GM12878 (cell line): ENCODE measurements at regions not wholly inside any gene's neighbourhood (a gene's known extent, or its start where the extent isn't known, plus 50 kb on each side); places are given as distances from the start of the nearest gene placed in this dataset.

ENCODE experiments used
- ATAC-seq: fragments of 200-7000 bp; cut with Tn5 transposase; 3 replicates; pipeline ENCODE4 v1.9.1; 2020; ENCODE audit warnings: mild to moderate bottlenecking, moderate library complexity
- BruUV-seq: library from RNA; stranded (reverse); fragments of 400-500 nt; replicated peaks from 2 replicates; lab custom pipeline; 2021; lab: Mats Ljungman, UMichigan
- CTCF ChIA-PET: fragments of 300-600 bp; sonication (Branson Sonifier 250); formaldehyde crosslinking; extraction: SDS; loops from one replicate; lab custom pipeline; 2021; ENCODE audit warnings: inconsistent platforms; lab: Yijun Ruan, JAX
- POLR2A ChIA-PET: fragments of 350-600 bp; formaldehyde crosslinking; extraction: SDS; loops from one replicate; lab custom pipeline; 2021; ENCODE audit warnings: inconsistent platforms; lab: Charles Lee
- RAD21 ChIA-PET: fragments of 300-600 bp; sonication (Branson Sonifier 250); formaldehyde crosslinking; loops from one replicate; lab custom pipeline; 2023; ENCODE audit warnings: antibody characterized with exemption; ENCODE audit not compliant: unreplicated experiment; lab: Charles Lee
- SMC1A ChIA-PET: fragments of 300-600 bp; sonication (Branson Sonifier 250); formaldehyde crosslinking; loops from one replicate; lab custom pipeline; 2023; ENCODE audit not compliant: unreplicated experiment, uncharacterized antibody; lab: Charles Lee
- DNase-seq: peaks from one replicate; pipeline ENCODE4 v3.0.0-alpha.2; 2011; ENCODE audit warnings: low read depth, low spot score
- FAIRE-seq: peaks from 3 replicates; lab custom pipeline; 2011; peaks lifted over from hg19 to GRCh38; lab: Jason Lieb, UNC
- H2AFZ ChIP-seq: 2 replicates; pipeline ENCODE4 v1.6.0; 2011; ENCODE audit warnings: low read depth, low read length, control low read depth; ENCODE audit not compliant: control insufficient read depth
- H3K27ac ChIP-seq: 2 replicates; pipeline ENCODE4 v1.5.1; 2011; ENCODE audit warnings: control low read depth; ENCODE audit not compliant: control insufficient read depth, insufficient read depth
- H3K27me3 ChIP-seq, 2 experiments: replicated peaks in 1 of 2; 2 replicates each; pipeline versions ENCODE4 v1.6.0 to v1.6.1; 2011; ENCODE audit warnings: low read length in 1 of 2; ENCODE audit not compliant: control insufficient read depth in 2 of 2, insufficient read depth in 2 of 2
- H3K36me3 ChIP-seq, 2 experiments: 2 replicates each; pipeline ENCODE4 v1.5.1; 2011; ENCODE audit warnings: low read length in 1 of 2; ENCODE audit not compliant: control insufficient read depth in 2 of 2, insufficient read depth in 2 of 2
- H3K4me1 ChIP-seq: 2 replicates; pipeline ENCODE4 v1.6.1; 2011; ENCODE audit warnings: mild to moderate bottlenecking, low read length, moderate library complexity, mixed read lengths; ENCODE audit not compliant: control insufficient read depth, insufficient read depth
- H3K4me2 ChIP-seq: 2 replicates; pipeline ENCODE4 v1.6.0; 2011; ENCODE audit warnings: control low read depth; ENCODE audit not compliant: control insufficient read depth, insufficient read depth
- H3K4me3 ChIP-seq: fragments of 200-600 bp; sonication (generic); 2 replicates; pipeline ENCODE4 v1.5.1; 2016
- H3K79me2 ChIP-seq: 2 replicates; pipeline ENCODE4 v1.6.0; 2011; ENCODE audit warnings: low read length; ENCODE audit not compliant: control insufficient read depth, insufficient read depth
- H3K9ac ChIP-seq: 2 replicates; pipeline ENCODE4 v1.8.0; 2011; ENCODE audit warnings: low read length, control low read depth, mixed read lengths; ENCODE audit not compliant: control insufficient read depth, insufficient read depth
- H3K9me3 ChIP-seq: replicated peaks from 3 replicates; pipeline ENCODE4 v1.5.1; 2011; ENCODE audit warnings: mild to moderate bottlenecking, low read length; ENCODE audit not compliant: control insufficient read depth, insufficient read depth
- H4K20me1 ChIP-seq: 2 replicates; pipeline ENCODE4 v1.6.0; 2011; ENCODE audit not compliant: control insufficient read depth, insufficient read depth
- CHD4 ChIP-seq: fragments of 200-600 bp; sonication (generic); IDR thresholded peaks from 2 replicates; pipeline ENCODE4 v1.6.1; 2016; ENCODE audit warnings: mild to moderate bottlenecking
- ETV6 ChIP-seq, 2 experiments: fragments of 450-650 bp in 1 of 2; IDR thresholded peaks in 1 of 2; conservative IDR thresholded peaks in 1 of 2; 2 replicates each; pipeline ENCODE4 v1.6.1; 2014; ENCODE audit warnings: antibody characterized with exemption in 1 of 2, borderline replicate concordance in 1 of 2, low read depth in 1 of 2, mild to moderate bottlenecking in 1 of 2, moderate library complexity in 1 of 2
- FOS ChIP-seq: IDR thresholded peaks from 3 replicates; pipeline ENCODE4 v1.6.1; 2011; ENCODE audit warnings: borderline replicate concordance; ENCODE audit not compliant: insufficient read length; ENCODE audit errors: extremely low read depth
- FOXK2 ChIP-seq: fragments of 450-650 bp; IDR thresholded peaks from 2 replicates; pipeline ENCODE4 v1.6.1; 2017; ENCODE audit warnings: mild to moderate bottlenecking, moderate library complexity
- GABPA ChIP-seq: IDR thresholded peaks from 2 replicates; pipeline ENCODE4 v1.6.1; 2014; ENCODE audit warnings: antibody characterized with exemption, low read depth, mild to moderate bottlenecking, inconsistent platforms
- HDAC2 ChIP-seq: fragments of 200-600 bp; sonication (generic); IDR thresholded peaks from 2 replicates; pipeline ENCODE4 v1.6.1; 2017
- HSF1 ChIP-seq: fragments of 150-350 bp; IDR thresholded peaks from 2 replicates; pipeline ENCODE4 v1.6.1; 2014; ENCODE audit warnings: mild to moderate bottlenecking, low read depth, low read length
- JUND ChIP-seq: IDR thresholded peaks from 2 replicates; pipeline ENCODE4 v1.6.1; 2012; ENCODE audit warnings: low read depth, mild to moderate bottlenecking, low read length, improper control_type of control experiment, moderate library complexity
- MEF2B ChIP-seq: fragments of 450-650 bp; IDR thresholded peaks from 2 replicates; pipeline ENCODE4 v1.6.1; 2018; ENCODE audit warnings: mild to moderate bottlenecking, moderate library complexity; ENCODE audit not compliant: partially characterized antibody, poor library complexity, severe bottlenecking
- PAX5 ChIP-seq: IDR thresholded peaks from 2 replicates; pipeline ENCODE4 v1.6.1; 2011; ENCODE audit warnings: low read depth, low read length, borderline replicate concordance
- RBBP5 ChIP-seq: fragments of 200-600 bp; sonication (generic); conservative IDR thresholded peaks from 2 replicates; pipeline ENCODE4 v1.6.1; 2016
- RELA ChIP-seq: fragments of 450-650 bp; IDR thresholded peaks from 2 replicates; pipeline ENCODE4 v1.8.0; 2014; ENCODE audit warnings: borderline replicate concordance; ENCODE audit not compliant: partially characterized antibody
- SMARCA5 ChIP-seq: fragments of 450-650 bp; IDR thresholded peaks from 2 replicates; pipeline ENCODE4 v1.6.1; 2017; ENCODE audit warnings: mild to moderate bottlenecking
- TCF7 ChIP-seq: IDR thresholded peaks from 2 replicates; pipeline ENCODE4 v1.6.1; 2014; ENCODE audit warnings: antibody characterized with exemption, borderline replicate concordance
- YBX1 ChIP-seq: fragments of 450-650 bp; IDR thresholded peaks from 2 replicates; pipeline ENCODE4 v1.6.1; 2016; ENCODE audit warnings: antibody characterized with exemption
- ZNF24 ChIP-seq: fragments of 450-650 bp; IDR thresholded peaks from 2 replicates; pipeline ENCODE4 v1.6.1; 2017; ENCODE audit warnings: antibody characterized with exemption, mild to moderate bottlenecking
- WGBS: methylation state at CpG from one replicate; pipeline ENCODE4 v1.1.6; 2016; ENCODE audit warnings: low lambda C conversion rate; ENCODE audit not compliant: insufficient replicate concordance, insufficient coverage; ENCODE audit errors: missing lambda C conversion rate; 5-methylcytosine and 5-hydroxymethylcytosine counted together
- in situ Hi-C: fragments of 300-500 bp; cut with MboI; formaldehyde crosslinking; loops from 9 replicates; pipeline ENCODE4 v1.14.3; 2018; ENCODE audit warnings: mixed read lengths
- intact Hi-C: fragments of 100-400 bp; cut with micrococcal nuclease; formaldehyde crosslinking; loops from one replicate; pipeline ENCODE4 v1.14.2; 2022; ENCODE audit not compliant: unreplicated experiment
- TF ChIP-seq, protein P1 (sequence below): fragments of 450-650 bp; IDR thresholded peaks from 2 replicates; pipeline ENCODE4 v1.6.1; 2018; ENCODE audit warnings: borderline replicate concordance, mild to moderate bottlenecking; ENCODE audit not compliant: partially characterized antibody
- TF ChIP-seq, protein P2 (sequence below): fragments of 450-650 bp; formaldehyde crosslinking; IDR thresholded peaks from 2 replicates; pipeline ENCODE4 v1.4.0; 2022; ENCODE audit warnings: mild to moderate bottlenecking, moderate library complexity
- TF ChIP-seq, protein P3 (sequence below): fragments of 450-650 bp; IDR thresholded peaks from 2 replicates; pipeline ENCODE4 v1.6.1; 2016; ENCODE audit warnings: mild to moderate bottlenecking

DNA sequence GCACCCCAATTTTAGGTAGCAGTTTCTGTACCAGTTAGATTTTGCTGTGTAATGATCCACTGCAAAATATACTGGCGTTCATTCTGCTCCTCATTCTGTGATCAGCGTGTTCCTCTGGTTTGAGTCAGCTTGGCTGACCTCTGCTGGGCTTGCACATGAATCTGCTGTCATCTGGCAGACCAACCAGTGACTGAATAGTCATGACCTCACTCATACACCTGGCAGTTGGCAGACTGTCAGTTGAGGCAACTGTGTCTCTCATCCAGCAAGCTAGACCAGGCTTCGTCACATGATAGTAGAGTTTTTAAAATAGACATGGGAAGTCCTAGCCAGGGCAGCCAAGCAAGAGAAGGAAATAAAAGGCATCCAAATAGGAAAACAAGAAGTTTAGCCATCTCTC, 316.3 kb upstream of the LARGE1 start:
- BruUV-seq: no TSS peak
- Histone ChIP-seq H3K4me1 (no peaks in the 10 kb centered on the region), H3K27ac (no peak overlapping the region), H3K79me2 (no peaks in the 10 kb centered on the region), H4K20me1 (no peaks in the 10 kb centered on the region), H3K9ac (no peak overlapping the region), H2AFZ (no peak overlapping the region), H3K4me3 (no peak overlapping the region), H3K27me3 (no peaks in the 10 kb centered on the region), H3K4me2 (no peak overlapping the region), H3K9me3 (no peaks in the 10 kb centered on the region), H3K36me3 (no peaks in the 10 kb centered on the region)
- in situ Hi-C loops (no loop called here), intact Hi-C loops (no loop called here)
- CTCF ChIA-PET: no interaction called here
- SMC1A ChIA-PET: no interaction called here
- ATAC-seq (no peak), FAIRE-seq (no peak), DNase-seq (no peak)
- TF ChIP-seq, protein P1, sequence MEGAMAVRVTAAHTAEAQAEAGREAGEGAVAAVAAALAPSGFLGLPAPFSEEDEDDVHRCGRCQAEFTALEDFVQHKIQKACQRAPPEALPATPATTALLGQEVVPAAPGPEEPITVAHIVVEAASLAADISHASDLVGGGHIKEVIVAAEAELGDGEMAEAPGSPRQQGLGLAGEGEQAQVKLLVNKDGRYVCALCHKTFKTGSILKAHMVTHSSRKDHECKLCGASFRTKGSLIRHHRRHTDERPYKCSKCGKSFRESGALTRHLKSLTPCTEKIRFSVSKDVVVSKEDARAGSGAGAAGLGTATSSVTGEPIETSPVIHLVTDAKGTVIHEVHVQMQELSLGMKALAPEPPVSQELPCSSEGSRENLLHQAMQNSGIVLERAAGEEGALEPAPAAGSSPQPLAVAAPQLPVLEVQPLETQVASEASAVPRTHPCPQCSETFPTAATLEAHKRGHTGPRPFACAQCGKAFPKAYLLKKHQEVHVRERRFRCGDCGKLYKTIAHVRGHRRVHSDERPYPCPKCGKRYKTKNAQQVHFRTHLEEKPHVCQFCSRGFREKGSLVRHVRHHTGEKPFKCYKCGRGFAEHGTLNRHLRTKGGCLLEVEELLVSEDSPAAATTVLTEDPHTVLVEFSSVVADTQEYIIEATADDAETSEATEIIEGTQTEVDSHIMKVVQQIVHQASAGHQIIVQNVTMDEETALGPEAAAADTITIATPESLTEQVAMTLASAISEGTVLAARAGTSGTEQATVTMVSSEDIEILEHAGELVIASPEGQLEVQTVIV: no peak
- no peak for TF ChIP-seq RELA
- no peak for TF ChIP-seq JUND
- no peak for TF ChIP-seq MEF2B
- TF ChIP-seq TCF7: no peak
- no peak for TF ChIP-seq FOXK2
- no peak for TF ChIP-seq SMARCA5
- no peak for TF ChIP-seq YBX1
- no peak for TF ChIP-seq ETV6 (conservative IDR thresholded peaks at IDR 0.05 in 1 of 2, IDR thresholded peaks at IDR 0.05 in 1 of 2; ENCODE audit: borderline replicate concordance in 1 of 2, low read depth in 1 of 2)
- TF ChIP-seq, protein P2, sequence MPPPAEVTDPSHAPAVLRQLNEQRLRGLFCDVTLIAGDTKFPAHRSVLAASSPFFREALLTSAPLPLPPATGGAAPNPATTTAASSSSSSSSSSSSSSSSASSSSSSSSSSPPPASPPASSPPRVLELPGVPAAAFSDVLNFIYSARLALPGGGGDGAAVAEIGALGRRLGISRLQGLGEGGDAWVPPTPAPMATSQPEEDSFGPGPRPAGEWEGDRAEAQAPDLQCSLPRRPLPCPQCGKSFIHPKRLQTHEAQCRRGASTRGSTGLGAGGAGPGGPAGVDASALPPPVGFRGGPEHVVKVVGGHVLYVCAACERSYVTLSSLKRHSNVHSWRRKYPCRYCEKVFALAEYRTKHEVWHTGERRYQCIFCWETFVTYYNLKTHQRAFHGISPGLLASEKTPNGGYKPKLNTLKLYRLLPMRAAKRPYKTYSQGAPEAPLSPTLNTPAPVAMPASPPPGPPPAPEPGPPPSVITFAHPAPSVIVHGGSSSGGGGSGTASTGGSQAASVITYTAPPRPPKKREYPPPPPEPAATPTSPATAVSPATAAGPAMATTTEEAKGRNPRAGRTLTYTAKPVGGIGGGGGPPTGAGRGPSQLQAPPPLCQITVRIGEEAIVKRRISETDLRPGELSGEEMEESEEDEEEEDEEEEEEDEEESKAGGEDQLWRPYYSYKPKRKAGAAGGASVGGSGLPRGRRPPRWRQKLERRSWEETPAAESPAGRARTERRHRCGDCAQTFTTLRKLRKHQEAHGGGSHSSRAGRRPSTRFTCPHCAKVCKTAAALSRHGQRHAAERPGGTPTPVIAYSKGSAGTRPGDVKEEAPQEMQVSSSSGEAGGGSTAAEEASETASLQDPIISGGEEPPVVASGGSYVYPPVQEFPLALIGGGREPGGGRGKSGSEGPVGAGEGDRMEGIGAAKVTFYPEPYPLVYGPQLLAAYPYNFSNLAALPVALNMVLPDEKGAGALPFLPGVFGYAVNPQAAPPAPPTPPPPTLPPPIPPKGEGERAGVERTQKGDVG (CRISPR knock-in tag): no peak
- no peak for TF ChIP-seq GABPA
- TF ChIP-seq PAX5: no peak
- TF ChIP-seq CHD4: no peak
- TF ChIP-seq HDAC2: no peak
- TF ChIP-seq FOS: no peak
- no peak for TF ChIP-seq RBBP5
- no peak for TF ChIP-seq ZNF24
- TF ChIP-seq HSF1: no peak
- TF ChIP-seq, protein P3, sequence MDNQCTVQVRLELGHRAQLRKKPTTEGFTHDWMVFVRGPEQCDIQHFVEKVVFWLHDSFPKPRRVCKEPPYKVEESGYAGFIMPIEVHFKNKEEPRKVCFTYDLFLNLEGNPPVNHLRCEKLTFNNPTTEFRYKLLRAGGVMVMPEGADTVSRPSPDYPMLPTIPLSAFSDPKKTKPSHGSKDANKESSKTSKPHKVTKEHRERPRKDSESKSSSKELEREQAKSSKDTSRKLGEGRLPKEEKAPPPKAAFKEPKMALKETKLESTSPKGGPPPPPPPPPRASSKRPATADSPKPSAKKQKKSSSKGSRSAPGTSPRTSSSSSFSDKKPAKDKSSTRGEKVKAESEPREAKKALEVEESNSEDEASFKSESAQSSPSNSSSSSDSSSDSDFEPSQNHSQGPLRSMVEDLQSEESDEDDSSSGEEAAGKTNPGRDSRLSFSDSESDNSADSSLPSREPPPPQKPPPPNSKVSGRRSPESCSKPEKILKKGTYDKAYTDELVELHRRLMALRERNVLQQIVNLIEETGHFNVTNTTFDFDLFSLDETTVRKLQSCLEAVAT: no peak
- 0% methylated on average over 3 of the region's 3 CpGs for WGBS
- POLR2A ChIA-PET: no interaction called here
- RAD21 ChIA-PET: no interaction called here
